ENCODE measurements at regions not wholly inside any gene's neighbourhood (a gene's known extent, or its start where the extent isn't known, plus 50 kb on each side); places are given as distances from the start of the nearest gene placed in this dataset.
"Not testable (repeated sequence)": the region's sequence is repeated elsewhere in the genome, so short reads cannot be mapped to it uniquely, and the experiment has no call there.

DNA sequence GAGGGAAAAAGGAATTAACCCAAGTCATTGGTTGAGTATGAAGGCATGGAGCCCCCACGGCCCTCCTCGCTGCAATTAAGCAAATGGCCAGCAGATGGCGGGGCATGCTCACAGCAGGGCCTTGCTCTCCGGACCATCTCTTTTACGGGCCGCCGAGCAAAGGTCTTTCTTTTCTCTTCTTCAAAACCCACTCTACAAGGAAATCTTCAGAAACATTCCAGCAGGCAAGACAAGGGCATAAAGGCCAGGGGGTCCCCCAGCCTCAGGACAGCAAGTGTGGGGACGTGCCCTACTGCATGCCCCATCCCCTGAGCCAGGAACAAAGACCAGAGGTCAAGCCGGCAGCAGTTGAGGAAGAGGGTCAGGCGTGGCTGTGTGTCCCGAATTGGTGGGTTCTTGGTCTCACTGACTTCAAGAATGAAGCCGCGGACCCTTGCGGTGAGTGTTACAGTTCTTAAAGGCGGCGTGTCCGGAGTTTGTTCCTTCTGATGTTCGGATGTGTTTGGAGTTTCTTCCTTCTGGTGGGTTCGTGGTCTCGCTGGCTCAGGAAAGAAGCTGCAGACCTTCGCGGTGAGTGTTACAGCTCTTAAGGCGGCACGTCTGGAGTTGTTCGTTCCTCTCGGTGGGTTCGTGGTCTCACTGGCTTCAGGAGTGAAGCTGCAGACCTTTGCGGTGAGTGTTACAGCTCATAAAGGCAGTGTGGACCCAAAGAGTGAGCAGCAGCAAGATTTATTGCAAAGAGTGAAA lies 59.6 kb upstream of the TOP1 start:
- not testable (repeated sequence) for H3K36me3 Mint-ChIP-seq (ENCODE audit: low read depth); H3K9me3 Mint-ChIP-seq; H3K4me1 Mint-ChIP-seq (ENCODE audit: low read depth)
- peak overlapping the region; percentile 81 for H3K4me3 Mint-ChIP-seq (ENCODE audit: low read depth)
- DNase-seq (ENCODE audit: low spot score), result peak; percentile 71
- H3K27me3 Mint-ChIP-seq (ENCODE audit: low read depth), result peaks cover 28% of the 10 kb centered on the region
- peak overlapping the region; percentile 34 for H3K27ac Mint-ChIP-seq
- intact Hi-C loops (cut with micrococcal nuclease), result loop anchor here (1.0 to 2.0 kb wide), 3 partner anchors 126 to 371 kb away; partner anchors contain the start of gene LPIN3

DNA sequence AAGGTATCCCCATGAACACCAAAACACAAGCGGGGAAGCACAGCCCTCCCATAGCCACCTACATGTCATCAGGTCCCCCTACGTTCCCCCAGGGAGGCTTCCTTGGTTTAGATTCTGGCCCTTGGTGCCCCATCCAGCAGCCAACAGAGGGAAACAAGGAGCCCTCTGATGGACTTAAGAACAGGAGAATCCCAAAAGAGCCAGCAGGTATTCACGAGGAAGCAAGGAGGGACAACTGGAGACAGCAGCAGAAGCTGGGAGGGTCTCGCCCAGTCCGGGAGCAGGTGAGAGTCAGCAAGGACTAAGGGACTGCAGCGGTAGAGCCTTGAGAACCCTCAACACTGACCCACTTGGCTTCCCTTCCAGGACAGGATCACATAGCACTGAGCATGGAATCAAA lies 58.4 kb upstream of the TOP1 start:
- Mint-ChIP-seq H3K27me3 (ENCODE audit: low read depth) (peaks cover 39% of the 10 kb centered on the region), H3K27ac (no peak overlapping the region), H3K4me3 (ENCODE audit: low read depth) (no peak overlapping the region), H3K9me3 (no peaks in the 10 kb centered on the region), H3K4me1 (ENCODE audit: low read depth) (peaks cover 10% of the 10 kb centered on the region), H3K36me3 (ENCODE audit: low read depth) (no peaks in the 10 kb centered on the region)
- intact Hi-C loops (cut with micrococcal nuclease), result no loop called here
- no peak for DNase-seq (ENCODE audit: low spot score)

DNA sequence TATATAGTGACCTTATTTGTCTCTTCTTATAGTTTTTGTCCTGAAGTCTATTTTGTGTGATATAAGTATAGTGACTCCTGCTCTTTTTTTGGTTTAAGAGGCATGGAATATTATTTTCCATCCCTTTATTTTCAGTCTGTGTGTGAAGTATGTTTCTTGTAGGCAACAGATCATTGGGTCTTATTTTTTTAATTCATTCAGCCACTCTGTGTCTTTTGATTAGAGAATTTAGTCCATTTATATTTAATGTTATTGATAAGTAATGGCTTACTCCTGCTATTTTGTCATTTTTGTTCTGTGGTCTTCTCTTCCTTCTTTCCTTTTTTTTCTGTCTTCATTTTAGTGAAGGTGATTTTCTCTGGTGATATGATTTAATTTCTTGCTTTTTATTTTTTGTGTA lies 51.4 kb upstream of the TOP1 start:
- Mint-ChIP-seq H3K9me3 (peaks cover 26% of the 10 kb centered on the region), H3K27me3 (ENCODE audit: low read depth) (peaks cover 48% of the 10 kb centered on the region), H3K4me1 (ENCODE audit: low read depth) (no peaks in the 10 kb centered on the region), H3K27ac (no peak overlapping the region), H3K4me3 (ENCODE audit: low read depth) (no peak overlapping the region), H3K36me3 (ENCODE audit: low read depth) (peaks cover 14% of the 10 kb centered on the region)
- intact Hi-C loops (cut with micrococcal nuclease), result no loop called here
- no peak for DNase-seq (ENCODE audit: low spot score)

DNA sequence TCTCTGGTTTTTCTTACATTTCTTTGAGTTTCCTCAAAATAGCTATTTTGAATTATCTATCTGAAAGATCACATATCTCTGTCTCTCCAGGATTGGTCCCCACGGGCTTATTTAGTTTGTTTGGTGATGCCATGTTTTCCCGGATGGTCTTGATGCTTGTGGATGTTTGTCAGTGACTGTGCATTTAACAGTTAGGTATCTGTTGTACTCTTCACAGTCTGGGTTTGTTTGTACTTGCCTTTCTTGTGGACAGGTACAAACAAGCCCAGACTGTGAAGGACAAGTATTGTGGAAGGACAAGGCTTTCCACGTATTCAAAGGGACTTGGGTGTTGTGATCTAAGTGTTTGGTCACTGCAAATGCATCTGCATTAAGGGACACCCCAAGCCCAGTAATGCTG lies 49.9 kb upstream of the TOP1 start:
- H3K27ac Mint-ChIP-seq, result no peak overlapping the region
- peaks cover 14% of the 10 kb centered on the region for H3K36me3 Mint-ChIP-seq (ENCODE audit: low read depth)
- H3K4me1 Mint-ChIP-seq (ENCODE audit: low read depth), result no peaks in the 10 kb centered on the region
- H3K9me3 Mint-ChIP-seq, result peaks cover 26% of the 10 kb centered on the region
- intact Hi-C loops (cut with micrococcal nuclease), result no loop called here
- no peak for DNase-seq (ENCODE audit: low spot score)
- no peak overlapping the region for H3K4me3 Mint-ChIP-seq (ENCODE audit: low read depth)
- peaks cover 42% of the 10 kb centered on the region for H3K27me3 Mint-ChIP-seq (ENCODE audit: low read depth)

All from activated T-helper 2 cell treated with anti-CD3 and anti-CD28 coated beads, Interferon-gamma antibody, Interleukin-2, Interleukin-4, amounts not matched to agents 10 μg/mL and 5 μg/mL and 100 μg/mL, durations not matched to agents 14 hours and 24 hours and 36 hours (primary cell).